HepG2 (cell line): ENCODE measurements at regions not wholly inside any gene's neighbourhood (a gene's known extent, or its start where the extent isn't known, plus 50 kb on each side); places are given as distances from the start of the nearest gene placed in this dataset.
"Not testable (repeated sequence)": the region's sequence is repeated elsewhere in the genome, so short reads cannot be mapped to it uniquely, and the experiment has no call there.

Experiments used
- ATAC-seq: fragments of 200-7000 bp; cut with Tn5 transposase; 3 replicates; pipeline ENCODE4 v1.9.1; 2020; ENCODE audit warnings: mild to moderate bottlenecking, moderate library complexity
- BruUV-seq: library from RNA; stranded (reverse); fragments of 400-500 nt; replicated peaks from 2 replicates; lab custom pipeline; 2021; lab: Mats Ljungman, UMichigan
- CTCF ChIA-PET: fragments of 300-600 bp; formaldehyde crosslinking; extraction: SDS; loops from one replicate; lab custom pipeline; 2021; ENCODE audit warnings: low total read pairs, inconsistent platforms, low intra/inter-chr PET ratio; lab: Yijun Ruan, JAX
- POLR2A ChIA-PET: fragments of 350-600 bp; sonication (Branson Sonifier 250); formaldehyde crosslinking; loops from one replicate; lab custom pipeline; 2020; ENCODE audit warnings: antibody characterized with exemption, inconsistent platforms; lab: Yijun Ruan, JAX
- DNase-seq: peaks from one replicate; pipeline ENCODE4 v3.0.0-alpha.2; 2015; ENCODE audit warnings: low spot score
- FAIRE-seq: peaks from 3 replicates; lab custom pipeline; 2011; peaks lifted over from hg19 to GRCh38; lab: Jason Lieb, UNC
- H2AFZ ChIP-seq: one replicate; pipeline ENCODE4 v1.6.1; 2011; ENCODE audit warnings: low read length, inconsistent platforms
- H3K27ac ChIP-seq: fragments of 300-600 bp; 3 replicates; pipeline ENCODE4 v1.8.0; 2011; ENCODE audit warnings: mixed run types, mild to moderate bottlenecking, mixed read lengths, low read length, inconsistent platforms; ENCODE audit not compliant: insufficient read depth; ENCODE audit errors: extremely low read length
- H3K27me3 ChIP-seq, 2 experiments: fragments of 200-600 bp in 1 of 2; 2 replicates in 1 of 2; 3 replicates in 1 of 2; pipeline versions ENCODE4 v1.6.0 to v1.8.0; 2011; ENCODE audit warnings: low read length in 2 of 2, mild to moderate bottlenecking in 2 of 2, moderate library complexity in 2 of 2, inconsistent platforms in 1 of 2; ENCODE audit not compliant: insufficient read depth in 2 of 2, control insufficient read depth in 1 of 2
- H3K36me3 ChIP-seq, 2 experiments: fragments of 200-600 bp in 1 of 2; replicated peaks in 1 of 2; 2 replicates in 1 of 2; 3 replicates in 1 of 2; pipeline versions ENCODE4 v1.5.1 to v1.8.0; 2011; ENCODE audit warnings: low read length in 2 of 2, inconsistent platforms in 1 of 2; ENCODE audit not compliant: insufficient read depth in 2 of 2, control insufficient read depth in 1 of 2
- H3K4me1 ChIP-seq: 2 replicates; pipeline ENCODE4 v1.5.1; 2012; ENCODE audit warnings: low read length, inconsistent platforms; ENCODE audit not compliant: insufficient read depth
- H3K4me2 ChIP-seq: 2 replicates; pipeline ENCODE4 v1.6.0; 2011; ENCODE audit warnings: low read depth, low read length, inconsistent platforms
- H3K4me3 ChIP-seq, 3 experiments: fragments of 200-600 bp in 1 of 3; sonication (generic), shearing (Covaris generic) in 1 of 3; replicated peaks in 1 of 3; 2 replicates each; pipeline ENCODE4 v1.5.1; 2011 to 2016; ENCODE audit warnings: low read length in 3 of 3, inconsistent platforms in 2 of 3, low read depth in 2 of 3, mild to moderate bottlenecking in 2 of 3, control low read depth in 1 of 3, mixed read lengths in 1 of 3; ENCODE audit not compliant: insufficient read depth in 1 of 3
- H3K79me2 ChIP-seq: one replicate; pipeline ENCODE4 v1.6.1; 2011; ENCODE audit warnings: low read length, inconsistent platforms; ENCODE audit not compliant: insufficient read depth
- H3K9ac ChIP-seq: 2 replicates; pipeline ENCODE4 v1.6.0; 2011; ENCODE audit warnings: mild to moderate bottlenecking, low read depth, low read length, inconsistent platforms; ENCODE audit not compliant: insufficient read depth
- H3K9me3 ChIP-seq: 2 replicates; pipeline ENCODE4 v1.5.1; 2012; ENCODE audit warnings: mild to moderate bottlenecking, low read length
- H4K20me1 ChIP-seq: 2 replicates; pipeline ENCODE4 v1.6.0; 2011; ENCODE audit warnings: inconsistent platforms, mild to moderate bottlenecking, low read length, moderate library complexity; ENCODE audit not compliant: insufficient read depth
- MAFF ChIP-seq: IDR thresholded peaks from 2 replicates; pipeline ENCODE4 v1.6.1; 2011; ENCODE audit warnings: low read depth, low read length, improper control_type of control experiment
- MAFK ChIP-seq, 2 experiments: IDR thresholded peaks in 1 of 2; conservative IDR thresholded peaks in 1 of 2; 2 replicates each; pipeline ENCODE4 v1.6.1; 2011; ENCODE audit warnings: improper control_type of control experiment in 2 of 2, low read length in 2 of 2
- ZNF331 ChIP-seq: sonication (generic); formaldehyde crosslinking; IDR thresholded peaks from 2 replicates; pipeline ENCODE4 v1.4.0; 2020; ENCODE audit warnings: missing genetic modification reagents
- WGBS: methylation state at CpG from one replicate; pipeline ENCODE4 v1.1.6; 2017; ENCODE audit warnings: low lambda C conversion rate; 5-methylcytosine and 5-hydroxymethylcytosine counted together
- in situ Hi-C: cut with HindIII; loops from 2 replicates; pipeline ENCODE4 v1.10.0; 2017; ENCODE audit warnings: low pct_unique_long_range_greater_than_20kb; ENCODE audit not compliant: extremely low pct_ligation_motif_present
- intact Hi-C: fragments of 100-400 bp; cut with micrococcal nuclease; formaldehyde crosslinking; loops from one replicate; pipeline ENCODE4 v1.10.0; 2022; ENCODE audit not compliant: unreplicated experiment
- TF ChIP-seq, protein P1 (sequence below): IDR thresholded peaks from 2 replicates; pipeline ENCODE4 v1.6.1; 2016

DNA sequence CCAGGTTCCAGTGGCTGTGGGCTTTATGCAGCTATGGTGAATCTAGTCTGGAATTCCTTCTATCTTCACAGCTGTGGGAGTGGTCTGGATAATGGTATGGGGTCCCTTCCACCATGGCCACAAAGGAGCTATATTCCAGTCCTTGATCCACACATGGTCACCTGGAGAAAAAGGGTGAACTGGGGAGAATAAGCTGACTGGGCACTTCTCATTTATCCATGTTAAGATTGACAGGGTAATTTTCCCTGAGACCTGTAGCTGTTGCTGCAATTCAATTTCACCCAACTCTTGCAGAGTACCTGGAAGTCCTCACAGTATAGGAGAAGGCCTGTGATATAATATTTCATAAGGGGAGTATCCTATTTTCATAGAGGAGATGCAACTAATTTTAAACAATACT is 1241.3 kb downstream of the CDY2B start:
- H3K4me1 ChIP-seq, H3K27me3 ChIP-seq, H2AFZ ChIP-seq, H4K20me1 ChIP-seq, POLR2A ChIA-PET, H3K9me3 ChIP-seq, CTCF ChIA-PET, H3K4me3 ChIP-seq, ATAC-seq, DNase-seq, FAIRE-seq, H3K9ac ChIP-seq, H3K79me2 ChIP-seq, H3K4me2 ChIP-seq, in situ Hi-C loops, BruUV-seq, H3K27ac ChIP-seq, H3K36me3 ChIP-seq: not testable (repeated sequence)
- intact Hi-C loops: loop anchor here (5.0 kb wide), 1 partner anchor 76 kb away; no protein-coding TSS in a partner anchor
- TF ChIP-seq MAFK (conservative IDR thresholded peaks at IDR 0.05 in 1 of 2, IDR thresholded peaks at IDR 0.05 in 1 of 2; ENCODE audit: low read length in 2 of 2): peak; percentile 22 to 66; a peak in 3 of 4 replicates
- TF ChIP-seq MAFF: peak; percentile 53; the same call in 1 of the 2 replicates

DNA sequence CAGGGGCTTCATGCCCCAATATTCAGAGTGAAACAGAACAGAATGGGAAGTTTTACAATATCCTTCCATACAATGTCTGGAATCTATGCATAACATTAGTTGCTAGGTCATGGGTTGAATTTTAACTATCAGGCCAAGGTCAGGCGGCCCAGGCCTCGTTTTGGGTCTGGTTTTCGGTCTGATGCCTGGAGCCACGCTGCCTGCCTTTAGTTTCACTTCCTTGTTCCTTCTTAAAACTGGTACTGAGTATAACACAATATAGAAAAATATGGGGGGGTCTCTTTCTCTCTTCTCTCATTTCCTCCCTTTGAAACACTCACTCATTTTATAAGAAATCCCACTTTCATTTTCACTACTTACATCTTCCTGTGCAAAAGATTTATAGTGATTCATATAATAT is 1243.8 kb downstream of the CDY2B start:
- Histone ChIP-seq H3K4me2 (peak overlapping the region; percentile 23), H3K9ac (no peak overlapping the region), H3K4me1 (no peaks in the 10 kb centered on the region), H3K27me3 (no peaks in the 10 kb centered on the region), H3K4me3 (0 out of 6 replicates have a peak overlapping the region, but pooled peaks of 1 of the 3 experiments have one; percentile 1), H4K20me1 (no peaks in the 10 kb centered on the region), H3K9me3 (no peaks in the 10 kb centered on the region; the same call in 1 of the 2 replicates), H2AFZ (no peak overlapping the region), H3K79me2 (no peaks in the 10 kb centered on the region), H3K27ac (no peak overlapping the region), H3K36me3 (no peaks in the 10 kb centered on the region)
- DNase-seq (no peak), FAIRE-seq (no peak), ATAC-seq (no peak)
- WGBS: 0% methylated on average over 3 of the region's 4 CpGs
- in situ Hi-C loops: no loop called here
- intact Hi-C loops: loop anchor here (5.0 kb wide), 1 partner anchor 74 kb away; no protein-coding TSS in a partner anchor
- CTCF ChIA-PET: no interaction called here
- POLR2A ChIA-PET: no interaction called here
- TF ChIP-seq, protein P1, sequence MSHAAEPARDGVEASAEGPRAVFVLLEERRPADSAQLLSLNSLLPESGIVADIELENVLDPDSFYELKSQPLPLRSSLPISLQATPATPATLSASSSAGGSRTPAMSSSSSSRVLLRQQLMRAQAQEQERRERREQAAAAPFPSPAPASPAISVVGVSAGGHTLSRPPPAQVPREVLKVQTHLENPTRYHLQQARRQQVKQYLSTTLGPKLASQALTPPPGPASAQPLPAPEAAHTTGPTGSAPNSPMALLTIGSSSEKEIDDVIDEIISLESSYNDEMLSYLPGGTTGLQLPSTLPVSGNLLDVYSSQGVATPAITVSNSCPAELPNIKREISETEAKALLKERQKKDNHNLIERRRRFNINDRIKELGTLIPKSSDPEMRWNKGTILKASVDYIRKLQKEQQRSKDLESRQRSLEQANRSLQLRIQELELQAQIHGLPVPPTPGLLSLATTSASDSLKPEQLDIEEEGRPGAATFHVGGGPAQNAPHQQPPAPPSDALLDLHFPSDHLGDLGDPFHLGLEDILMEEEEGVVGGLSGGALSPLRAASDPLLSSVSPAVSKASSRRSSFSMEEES (CRISPR knock-in tag): no peak
- 0 out of 2 replicates have a peak, but pooled peaks have one; percentile 19 for TF ChIP-seq ZNF331 (CRISPR knock-in tag)
- no TSS peak for BruUV-seq
